ENCODE measurements at regions not wholly inside any gene's neighbourhood (a gene's known extent, or its start where the extent isn't known, plus 50 kb on each side); places are given as distances from the start of the nearest gene placed in this dataset.

DNA sequence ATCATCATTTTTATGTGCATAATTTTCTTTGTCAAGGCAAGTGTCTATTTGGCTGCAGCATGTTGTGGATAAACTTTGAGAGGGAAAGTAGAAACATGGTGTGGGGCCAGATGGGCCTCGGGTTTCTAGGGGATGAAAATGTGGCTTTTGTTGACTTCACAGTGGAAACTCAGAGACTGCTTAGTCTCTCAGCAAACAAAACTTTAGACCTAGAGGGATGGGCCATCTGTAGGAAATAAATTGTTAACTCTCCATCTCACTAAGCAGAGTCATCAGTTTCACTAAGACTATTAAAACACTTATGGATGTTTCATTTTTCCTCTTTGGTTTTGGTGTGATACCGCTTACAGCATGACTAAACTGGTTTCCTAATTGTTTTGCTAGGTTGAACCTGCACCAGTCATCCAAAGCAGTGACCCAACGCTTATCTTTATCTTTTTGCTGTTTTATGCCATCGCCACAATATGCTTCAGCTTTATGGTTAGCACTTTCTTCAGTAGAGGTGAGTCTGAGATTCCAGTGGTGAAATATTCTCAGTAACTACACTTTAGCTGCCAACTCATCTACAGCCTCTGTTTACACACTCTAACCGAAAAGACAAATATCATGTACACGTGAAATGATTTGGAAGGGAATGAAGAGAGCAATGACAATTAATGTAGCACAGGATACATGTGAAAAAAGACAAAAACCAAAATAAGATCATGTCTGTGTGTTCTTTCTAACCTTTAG is 60.6 kb upstream of the CRYM start:
- TF ChIP-seq, protein P1, sequence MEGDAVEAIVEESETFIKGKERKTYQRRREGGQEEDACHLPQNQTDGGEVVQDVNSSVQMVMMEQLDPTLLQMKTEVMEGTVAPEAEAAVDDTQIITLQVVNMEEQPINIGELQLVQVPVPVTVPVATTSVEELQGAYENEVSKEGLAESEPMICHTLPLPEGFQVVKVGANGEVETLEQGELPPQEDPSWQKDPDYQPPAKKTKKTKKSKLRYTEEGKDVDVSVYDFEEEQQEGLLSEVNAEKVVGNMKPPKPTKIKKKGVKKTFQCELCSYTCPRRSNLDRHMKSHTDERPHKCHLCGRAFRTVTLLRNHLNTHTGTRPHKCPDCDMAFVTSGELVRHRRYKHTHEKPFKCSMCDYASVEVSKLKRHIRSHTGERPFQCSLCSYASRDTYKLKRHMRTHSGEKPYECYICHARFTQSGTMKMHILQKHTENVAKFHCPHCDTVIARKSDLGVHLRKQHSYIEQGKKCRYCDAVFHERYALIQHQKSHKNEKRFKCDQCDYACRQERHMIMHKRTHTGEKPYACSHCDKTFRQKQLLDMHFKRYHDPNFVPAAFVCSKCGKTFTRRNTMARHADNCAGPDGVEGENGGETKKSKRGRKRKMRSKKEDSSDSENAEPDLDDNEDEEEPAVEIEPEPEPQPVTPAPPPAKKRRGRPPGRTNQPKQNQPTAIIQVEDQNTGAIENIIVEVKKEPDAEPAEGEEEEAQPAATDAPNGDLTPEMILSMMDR (IDR thresholded peaks at IDR 0.05) = no peak
- TF ChIP-seq POLR2A (IDR thresholded peaks at IDR 0.05) = no peak

Measured in adrenal gland (tissue), 5 donors.